ENCODE measurements at regions not wholly inside any gene's neighbourhood (a gene's known extent, or its start where the extent isn't known, plus 50 kb on each side); places are given as distances from the start of the nearest gene placed in this dataset.

GRCh38 chr15:46260937-46261336 is 626.1 kb downstream of the SQOR start (continued):
- TF ChIP-seq ASH2L (IDR thresholded peaks at IDR 0.05; ENCODE audit: borderline replicate concordance, low read depth) (no peak), CTCF (IDR thresholded peaks at IDR 0.05 in 2 of 3, conservative IDR thresholded peaks at IDR 0.05 in 1 of 3; ENCODE audit: control insufficient read depth in 2 of 3, extremely low read depth in 1 of 3, insufficient read depth in 1 of 3, low read depth in 3 of 3, low read length in 3 of 3) (no peak), BACH1 (IDR thresholded peaks at IDR 0.05; ENCODE audit: borderline replicate concordance) (no peak), KDM1A (IDR thresholded peaks at IDR 0.05; ENCODE audit: borderline replicate concordance) (no peak), POU2F2 (IDR thresholded peaks at IDR 0.05; ENCODE audit: borderline replicate concordance, low read depth, low read length) (no peak), ZNF384 (IDR thresholded peaks at IDR 0.05; ENCODE audit: borderline replicate concordance, low read depth, low read length) (no peak), NFYA (IDR thresholded peaks at IDR 0.05; ENCODE audit: borderline replicate concordance, low read depth, low read length) (no peak), PML (IDR thresholded peaks at IDR 0.05; ENCODE audit: low read length) (no peak), HSF1 (IDR thresholded peaks at IDR 0.05; ENCODE audit: low read depth, low read length) (no peak)

GRCh38 chr15:46265664-46266347 is 631.0 kb downstream of the SQOR start:
- 0% methylated on average over 3 of the region's 3 CpGs for WGBS (ENCODE audit: insufficient coverage, insufficient replicate concordance, low lambda C conversion rate, missing lambda C conversion rate)
- H3K9ac ChIP-seq (ENCODE audit: control insufficient read depth, insufficient read depth, low read length): no peak overlapping the region
- H4K20me1 ChIP-seq (ENCODE audit: control insufficient read depth, insufficient read depth): no peaks in the 10 kb centered on the region
- ChIA-PET CTCF (no interaction called here), RAD21 (ENCODE audit: unreplicated experiment) (no interaction called here), POLR2A (no interaction called here), SMC1A (ENCODE audit: uncharacterized antibody, unreplicated experiment) (interaction anchor here (0.6 kb wide), 1 partner anchor 1663 kb away, joined by 4 read pairs; no protein-coding TSS in a partner anchor)
- ATAC-seq: no peak
- no peak for DNase-seq (ENCODE audit: low read depth, low spot score)
- H3K4me2 ChIP-seq (ENCODE audit: control insufficient read depth, insufficient read depth): no peak overlapping the region
- H3K27ac ChIP-seq (ENCODE audit: control insufficient read depth, insufficient read depth): no peak overlapping the region
- BruUV-seq (replicated peaks): no TSS peak
- intact Hi-C loops (cut with micrococcal nuclease; ENCODE audit: unreplicated experiment) (no loop called here), in situ Hi-C loops (cut with MboI) (no loop called here)
- H3K36me3 ChIP-seq (ENCODE audit: control insufficient read depth in 2 of 2, insufficient read depth in 2 of 2, low read length in 1 of 2): no peaks in the 10 kb centered on the region
- no peak overlapping the region for H3K4me3 ChIP-seq
- H2AFZ ChIP-seq (ENCODE audit: control insufficient read depth, low read depth, low read length): no peak overlapping the region
- H3K79me2 ChIP-seq (ENCODE audit: control insufficient read depth, insufficient read depth, low read length): no peaks in the 10 kb centered on the region
- H3K9me3 ChIP-seq (replicated peaks; ENCODE audit: control insufficient read depth, insufficient read depth, low read length): no peaks in the 10 kb centered on the region; the same call in 2 of the 3 replicates
- no peaks in the 10 kb centered on the region for H3K27me3 ChIP-seq (replicated peaks in 1 of 2; ENCODE audit: control insufficient read depth in 2 of 2, insufficient read depth in 2 of 2, low read length in 1 of 2)
- FAIRE-seq: no peak
- no peaks in the 10 kb centered on the region for H3K4me1 ChIP-seq (ENCODE audit: control insufficient read depth, insufficient read depth, low read length)
- no peak for TF ChIP-seq IKZF2 (IDR thresholded peaks at IDR 0.05)
- no peak for TF ChIP-seq POLR2AphosphoS5 (IDR thresholded peaks at IDR 0.05; ENCODE audit: low read length)
- no peak for TF ChIP-seq IRF5 (IDR thresholded peaks at IDR 0.05; ENCODE audit: borderline replicate concordance)
- no peak for TF ChIP-seq RUNX3 (IDR thresholded peaks at IDR 0.05; ENCODE audit: low read length)
- TF ChIP-seq HSF1 (IDR thresholded peaks at IDR 0.05; ENCODE audit: low read depth, low read length): no peak

All from GM12878 (cell line).